NK-92 (cell line): ENCODE measurements at regions not wholly inside any gene's neighbourhood (a gene's known extent, or its start where the extent isn't known, plus 50 kb on each side); places are given as distances from the start of the nearest gene placed in this dataset.
"Not testable (repeated sequence)": the region's sequence is repeated elsewhere in the genome, so short reads cannot be mapped to it uniquely, and the experiment has no call there.

ENCODE experiments used
- DNase-seq: peaks from one replicate; lab custom pipeline; 2025; ENCODE audit not compliant: unreplicated experiment; lab: John Stamatoyannopoulos, UW

DNA sequence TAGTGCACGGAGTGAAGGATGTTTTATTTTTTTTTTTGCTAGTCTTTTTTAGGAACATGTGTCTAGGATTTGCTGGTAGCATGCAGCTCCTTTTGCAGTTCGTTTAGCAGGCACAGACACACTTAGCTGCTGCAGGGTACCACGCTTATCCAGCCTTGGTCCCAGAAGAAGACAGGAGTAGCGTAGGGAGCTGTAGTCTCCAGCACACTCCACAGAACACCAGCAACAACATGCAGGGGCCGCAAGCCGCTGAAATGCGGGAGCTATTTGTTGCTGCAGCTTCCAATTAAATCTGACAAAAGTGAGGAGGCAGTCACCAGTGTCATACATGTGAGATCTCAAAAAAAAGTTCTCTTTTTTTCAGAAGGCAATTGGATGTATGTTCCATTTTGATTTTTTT lies 486.2 kb upstream of the KLF6 start:
- DNase-seq, result no peak

DNA sequence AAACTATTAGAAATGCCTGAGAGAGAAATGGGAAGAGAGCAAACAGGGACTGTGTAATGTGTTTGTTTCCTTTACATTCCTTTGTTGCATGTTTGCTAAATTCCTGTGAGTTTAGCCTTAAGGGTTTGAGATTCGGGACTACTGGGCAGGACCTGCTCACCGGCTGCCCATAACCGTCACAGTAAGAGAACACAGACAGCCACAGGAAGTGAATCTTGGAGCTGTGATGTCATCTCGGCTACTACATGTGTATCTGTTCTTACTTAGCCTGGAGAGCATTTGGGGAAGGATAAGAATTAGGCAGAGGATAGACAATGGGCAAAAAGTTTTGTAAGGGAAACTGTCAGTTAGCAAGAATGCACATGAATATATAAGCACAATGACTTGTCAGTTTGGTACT lies 485.1 kb upstream of the KLF6 start:
- no peak for DNase-seq

DNA sequence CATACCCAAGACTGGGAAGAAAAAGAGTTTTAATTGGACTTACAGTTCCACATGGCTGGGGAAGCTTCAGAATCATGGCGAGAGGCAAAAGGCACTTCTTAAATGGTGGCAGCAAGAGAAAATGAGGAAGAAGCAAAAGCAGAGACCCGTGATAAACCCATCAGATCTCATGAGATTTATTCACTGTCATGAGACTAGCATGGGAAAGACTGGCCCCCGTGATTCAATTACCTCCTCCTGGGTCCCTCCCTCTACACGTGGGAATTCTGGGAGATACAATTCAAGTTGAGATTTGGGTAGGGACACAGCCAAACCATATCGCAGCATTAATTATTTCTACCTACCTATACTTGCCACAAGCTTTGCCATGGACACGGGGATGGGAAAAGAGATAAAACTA lies 483.5 kb upstream of the KLF6 start:
- DNase-seq, result not testable (repeated sequence)

DNA sequence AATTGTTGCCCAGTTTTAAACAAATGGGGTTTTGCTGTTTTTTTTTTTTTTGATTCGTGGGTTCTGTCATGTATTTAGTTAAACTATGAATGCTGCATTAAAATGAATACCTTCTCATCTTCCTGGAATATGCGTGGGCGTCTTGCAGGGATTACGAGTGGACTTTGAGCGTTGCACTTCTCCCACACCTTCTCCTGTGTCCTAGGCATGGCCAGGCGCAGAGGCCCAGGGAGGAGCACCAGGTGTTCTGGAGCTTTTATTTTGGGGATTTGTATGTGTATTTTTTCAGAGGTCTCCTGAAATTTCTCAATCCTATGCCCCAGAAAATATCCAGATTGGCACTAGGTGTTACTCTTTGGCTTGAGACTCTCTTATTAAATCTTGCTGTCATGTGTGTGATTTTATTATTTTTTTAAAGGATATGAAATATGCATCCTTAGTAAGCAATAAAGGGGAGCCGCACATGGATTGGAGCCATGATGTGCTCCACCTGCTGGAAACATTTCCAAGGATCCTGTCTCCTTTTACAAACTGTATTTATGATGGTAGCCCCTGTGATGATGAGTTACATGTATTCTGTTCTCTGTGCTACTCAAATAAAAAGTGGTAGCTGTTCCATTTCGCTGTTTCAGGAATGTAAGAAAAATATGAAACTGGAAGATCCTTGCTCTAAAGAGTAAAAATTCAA lies 482.2 kb upstream of the KLF6 start:
- no peak for DNase-seq

DNA sequence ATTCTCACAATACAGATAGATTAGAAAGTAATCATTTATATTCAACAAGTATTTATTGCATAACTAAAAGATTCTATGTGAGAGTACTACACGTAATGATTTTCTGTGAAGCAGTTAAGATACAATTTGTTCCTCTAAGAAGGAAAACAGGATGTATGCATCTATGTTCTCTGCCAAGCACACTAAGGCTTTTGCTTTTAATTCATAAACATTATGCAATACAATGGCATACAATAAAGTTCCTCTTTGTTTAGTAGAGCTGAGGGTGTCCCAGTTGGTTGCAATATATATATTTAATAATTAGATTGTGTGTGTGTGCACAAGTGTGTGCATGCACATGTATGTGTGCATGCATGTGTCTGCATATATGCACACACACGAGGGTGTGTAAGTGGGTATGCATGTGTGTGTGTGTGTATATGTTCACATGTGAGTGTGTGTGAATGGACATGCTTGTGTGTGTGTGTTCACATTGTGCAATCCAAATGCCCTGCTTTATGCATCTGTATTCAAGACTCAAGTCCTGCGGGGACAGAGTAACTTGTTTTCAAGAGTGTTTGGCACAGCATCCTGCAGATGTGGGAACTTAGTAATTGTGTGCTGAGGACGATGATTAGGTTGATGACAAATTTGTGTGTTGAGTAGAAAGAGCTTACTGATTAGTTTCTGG lies 481.5 kb upstream of the KLF6 start:
- no peak for DNase-seq

DNA sequence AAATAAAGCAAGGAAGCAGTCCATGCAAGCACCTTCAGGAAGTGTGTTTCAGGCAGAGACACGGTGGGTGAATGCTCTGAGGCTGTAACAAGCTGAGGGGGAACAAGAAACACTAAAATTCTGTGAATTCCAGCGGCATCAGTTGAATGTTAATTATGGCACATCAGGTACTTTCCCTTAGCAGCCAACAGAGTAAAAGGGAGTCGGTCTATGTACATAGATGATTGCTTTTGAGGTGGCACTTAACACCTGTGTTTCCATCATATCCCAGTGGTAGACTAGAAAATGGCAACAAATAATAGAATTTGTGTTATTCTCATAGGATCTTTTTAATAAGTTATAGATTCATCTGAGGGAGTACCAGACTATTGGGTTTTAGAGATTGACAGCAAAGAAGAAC lies 481.0 kb upstream of the KLF6 start:
- no peak for DNase-seq

DNA sequence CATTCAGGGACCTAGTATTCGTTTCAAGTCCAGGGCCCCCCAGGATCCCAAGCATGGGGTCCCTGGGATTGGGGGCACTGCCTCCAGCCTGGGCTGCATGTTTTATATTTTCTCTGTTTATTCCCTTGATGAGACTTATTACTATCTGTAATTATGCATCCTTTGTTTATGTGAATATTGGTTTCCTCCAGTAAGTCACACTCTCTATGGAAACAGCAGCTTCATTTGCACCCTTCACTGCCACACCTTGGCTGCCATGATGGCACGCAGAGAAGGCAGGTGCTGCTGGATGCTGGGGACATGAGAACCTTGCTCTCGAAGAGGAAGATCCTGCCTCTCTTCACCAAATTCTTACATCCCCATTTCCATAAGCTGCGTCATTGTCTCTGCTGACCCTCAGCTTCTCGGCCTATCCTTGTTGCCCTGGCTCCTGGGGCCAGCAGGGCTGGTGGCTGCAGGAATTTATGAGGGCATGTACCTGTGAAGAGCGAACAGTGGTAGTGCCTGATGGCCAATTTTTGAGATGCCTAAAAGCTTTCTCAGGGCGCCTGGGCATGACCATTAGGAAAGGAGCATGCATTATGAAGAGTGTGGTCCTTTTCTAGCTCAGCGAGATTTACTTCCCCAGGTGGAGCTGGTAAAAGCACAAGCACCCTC lies 479.3 kb upstream of the KLF6 start:
- no peak for DNase-seq

DNA sequence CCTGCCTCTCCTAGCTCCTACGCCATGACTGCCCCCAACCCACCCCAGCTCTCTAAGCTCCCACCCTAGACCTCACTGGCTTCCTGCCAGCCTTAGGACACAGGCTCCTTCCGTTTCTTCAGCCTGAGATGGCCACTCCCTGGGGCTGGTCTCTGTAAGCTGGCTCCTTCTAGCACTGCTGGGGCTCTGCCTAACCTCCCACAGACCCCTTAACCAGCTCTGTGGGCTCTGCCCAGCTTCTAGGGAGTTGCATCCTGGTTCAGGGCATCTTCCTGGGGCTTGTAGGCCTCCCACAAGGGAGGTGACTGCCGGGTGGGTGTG lies 478.6 kb upstream of the KLF6 start:
- no peak for DNase-seq

DNA sequence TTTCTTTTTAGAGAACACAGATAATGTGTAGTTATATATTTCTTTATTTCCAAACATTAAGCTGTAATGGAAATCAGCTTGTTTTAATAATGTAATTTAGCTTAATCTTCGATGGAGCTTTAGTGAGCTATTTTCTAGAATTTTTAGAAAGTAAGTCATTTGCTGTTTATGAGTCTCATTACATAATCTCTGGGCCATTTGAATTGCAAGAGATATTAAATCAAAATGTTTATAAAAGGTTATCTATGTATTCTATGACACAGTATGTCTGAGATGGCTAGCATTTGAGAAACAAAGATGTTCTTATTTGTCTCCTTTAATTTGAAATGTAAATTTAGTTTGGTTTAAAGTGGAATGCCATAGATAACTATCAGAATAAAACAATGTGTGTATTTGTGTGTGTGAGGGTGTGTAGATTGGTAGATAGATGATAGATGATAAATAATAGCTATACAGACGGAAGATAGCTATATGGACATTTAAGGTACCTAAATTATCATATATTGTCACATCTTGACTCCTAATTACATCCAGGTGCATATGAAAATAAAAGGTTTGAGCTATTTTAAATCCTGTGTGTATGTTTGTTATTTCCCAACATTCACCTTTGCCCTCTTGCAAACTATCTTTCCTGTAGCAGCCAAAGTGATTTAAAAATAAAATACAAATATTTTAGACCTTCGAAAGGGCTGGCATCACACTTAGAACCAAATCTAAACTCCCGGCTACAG lies 478.0 kb upstream of the KLF6 start:
- DNase-seq, result no peak

DNA sequence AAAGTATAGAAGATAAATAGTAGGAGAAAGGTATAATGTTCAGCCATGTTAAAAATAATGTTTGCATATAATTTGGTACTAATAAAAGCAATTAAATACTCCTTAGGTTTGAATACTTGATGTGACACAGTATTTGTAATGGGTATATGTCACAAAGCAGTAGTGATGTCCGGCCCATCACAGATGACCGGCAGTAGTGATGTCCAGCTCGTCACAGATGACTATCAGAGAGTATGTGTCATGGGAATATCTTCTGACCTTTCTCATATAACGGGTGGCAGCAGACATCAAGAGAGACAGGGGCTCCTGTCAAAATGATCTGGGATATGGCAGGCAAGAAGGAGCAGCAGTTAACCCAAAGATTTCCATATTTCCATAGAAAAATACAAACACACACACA lies 477.4 kb upstream of the KLF6 start:
- no peak for DNase-seq

DNA sequence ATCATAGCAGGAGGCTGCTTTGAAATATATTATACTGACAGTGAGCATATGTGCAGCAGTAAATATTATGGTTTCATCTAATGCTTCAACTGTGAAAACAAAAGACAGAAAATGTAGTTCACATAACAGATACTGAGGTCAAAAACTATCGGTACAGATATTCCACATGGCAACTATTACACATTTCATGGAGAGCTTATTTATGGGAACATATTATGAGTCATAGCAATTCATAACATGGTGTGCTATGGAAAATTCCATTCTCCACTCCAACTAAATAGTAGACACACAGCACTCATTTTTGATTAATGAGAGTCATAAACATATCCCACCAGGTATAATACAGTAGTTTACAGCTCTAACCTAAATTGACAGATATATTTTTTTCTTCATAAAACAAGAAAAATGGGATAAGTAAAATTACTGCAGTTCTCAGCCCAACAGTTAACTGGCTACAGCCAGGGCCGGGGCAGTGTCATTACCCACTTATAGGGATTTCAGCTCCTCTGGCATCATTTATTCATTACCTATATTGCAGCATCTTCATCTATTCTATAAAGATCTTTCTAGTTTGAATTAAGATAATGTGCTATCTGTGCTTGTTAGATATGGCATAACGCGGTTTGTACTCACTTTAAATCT lies 475.6 kb upstream of the KLF6 start:
- no peak for DNase-seq

DNA sequence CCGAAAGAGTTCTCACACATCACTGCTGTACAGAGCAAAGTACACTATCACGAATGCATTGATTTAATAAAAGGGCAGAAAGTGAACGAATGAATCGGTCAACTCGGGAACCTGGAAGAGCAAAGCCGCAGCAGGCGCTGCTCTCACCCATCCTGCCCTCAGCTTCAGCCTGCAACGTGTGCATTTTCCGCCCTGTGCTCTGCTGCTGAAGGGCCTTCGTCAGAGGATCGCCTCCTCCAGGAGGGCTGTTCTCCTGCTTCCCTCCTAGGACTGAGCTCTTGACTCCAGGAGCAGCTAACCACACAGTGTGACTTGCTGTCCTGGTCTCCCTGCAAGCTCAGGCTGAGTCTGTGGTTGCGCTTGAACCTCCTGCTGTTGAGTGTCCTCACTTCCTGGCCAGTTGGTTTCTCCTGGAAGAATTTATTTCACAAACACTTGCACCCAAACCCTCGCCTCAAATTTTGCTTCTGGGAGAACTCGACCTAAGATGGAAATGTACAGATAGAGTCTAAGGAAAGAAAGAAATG lies 473.0 kb upstream of the KLF6 start:
- DNase-seq, result no peak

DNA sequence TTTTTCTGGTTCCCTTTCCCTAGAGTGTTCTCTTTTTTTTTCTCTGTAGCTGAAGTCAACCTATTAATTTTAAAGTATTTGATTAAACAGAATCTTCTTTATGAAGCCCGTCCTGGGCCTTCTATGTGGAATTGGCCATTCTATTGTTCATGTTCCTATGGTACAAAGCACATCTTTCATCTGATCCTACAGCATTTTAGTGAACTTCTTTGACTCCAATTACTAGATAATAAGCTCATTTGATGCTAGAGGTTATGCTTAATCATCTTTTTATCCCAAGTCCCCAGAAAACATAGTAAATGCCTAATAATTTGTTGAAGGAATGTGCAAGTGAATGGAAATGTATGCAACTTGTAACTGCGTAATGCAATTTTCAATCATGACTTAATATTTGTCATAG lies 472.0 kb upstream of the KLF6 start:
- DNase-seq, result no peak

DNA sequence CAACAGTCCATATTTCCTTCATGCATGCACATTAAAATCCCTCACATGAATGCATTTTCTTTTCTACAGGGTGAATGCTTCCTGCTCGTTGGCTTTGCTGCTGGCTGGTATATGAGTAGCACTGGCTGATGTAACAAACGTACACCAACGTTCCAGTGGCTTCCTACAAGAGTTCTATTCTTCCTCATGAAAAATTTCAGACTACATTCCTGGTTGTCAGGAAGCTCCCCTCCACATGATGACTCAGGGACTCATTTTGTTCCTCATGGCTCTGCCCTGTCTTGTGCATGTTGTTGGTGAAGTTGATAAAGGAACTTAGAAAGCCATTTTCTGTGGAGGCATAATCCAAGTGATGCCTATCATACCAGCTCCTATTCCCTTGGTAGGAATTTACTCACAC lies 470.7 kb upstream of the KLF6 start:
- no peak for DNase-seq

DNA sequence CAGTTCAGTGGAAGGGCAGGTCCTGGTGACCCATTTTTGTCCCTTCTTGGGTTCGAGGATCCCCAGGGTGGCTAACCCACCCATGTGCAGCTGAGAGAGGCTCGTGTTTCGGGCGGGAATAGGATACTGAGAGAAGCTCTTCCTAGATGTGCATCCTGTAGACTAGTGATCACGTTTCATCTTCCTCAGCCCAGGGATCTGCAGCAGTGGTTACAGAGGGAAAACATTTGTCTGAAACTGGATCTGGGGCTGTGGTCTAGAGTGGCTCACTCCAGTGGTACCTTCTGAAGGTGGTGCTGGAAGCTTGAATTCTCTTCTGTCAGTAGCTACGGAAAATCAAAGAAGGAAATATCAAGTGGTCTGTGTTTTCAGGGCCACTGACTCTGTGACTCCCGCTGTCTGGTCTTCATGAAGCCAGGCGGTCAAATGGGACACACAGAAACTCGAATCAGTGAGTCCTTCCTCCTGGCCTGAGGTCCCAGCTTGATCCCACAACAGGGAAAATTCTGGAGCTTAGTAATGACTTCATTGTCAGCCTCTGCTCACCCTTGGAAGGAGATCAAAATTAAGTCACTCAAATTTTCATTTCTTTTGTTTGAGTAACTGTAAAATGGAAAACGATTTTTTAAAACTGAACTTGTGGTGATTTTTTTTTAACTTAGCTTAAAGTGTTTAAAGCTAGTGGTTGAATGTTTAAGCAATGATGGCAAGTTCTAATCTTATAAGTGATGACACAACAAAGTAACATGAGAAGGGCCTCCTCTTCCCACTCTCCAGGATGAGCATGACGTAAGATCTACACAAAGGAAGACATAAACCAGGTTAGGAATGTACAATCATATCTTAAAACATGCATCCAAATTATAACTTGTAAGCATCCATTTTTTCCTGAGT lies 469.3 kb upstream of the KLF6 start:
- no peak for DNase-seq

DNA sequence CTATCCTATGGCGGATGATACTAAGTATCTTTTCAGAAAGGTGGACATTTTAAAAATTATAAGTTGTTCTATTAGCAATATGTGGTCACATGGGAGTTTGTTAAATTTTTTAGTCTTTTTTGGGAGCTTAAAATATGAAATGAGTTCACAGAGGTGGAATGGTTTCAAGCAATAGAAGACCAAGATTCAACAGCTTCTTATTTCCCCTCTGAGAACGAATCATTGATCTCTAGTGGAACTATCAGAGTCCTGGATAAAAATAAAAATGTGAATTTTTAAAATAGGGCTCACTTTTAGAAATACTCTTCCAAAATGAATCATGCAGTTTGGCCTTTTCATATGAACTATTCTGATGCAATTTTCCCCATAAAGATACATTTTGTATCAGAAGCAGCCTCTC lies 467.7 kb upstream of the KLF6 start:
- DNase-seq, result no peak

DNA sequence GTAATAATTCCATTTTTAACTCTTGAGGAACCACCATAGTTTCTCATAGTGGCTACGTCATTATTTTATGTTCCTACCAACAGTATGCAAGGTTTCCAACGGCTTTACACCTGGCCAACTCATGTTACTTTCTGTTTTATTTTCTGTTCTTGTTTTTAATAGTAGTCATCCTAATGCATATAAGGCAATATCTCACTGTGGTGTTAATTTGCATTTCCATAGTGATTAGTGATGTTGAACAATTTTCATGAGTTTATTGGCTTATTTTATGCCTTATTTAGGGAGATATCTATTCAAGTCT lies 465.5 kb upstream of the KLF6 start:
- DNase-seq, result no peak

DNA sequence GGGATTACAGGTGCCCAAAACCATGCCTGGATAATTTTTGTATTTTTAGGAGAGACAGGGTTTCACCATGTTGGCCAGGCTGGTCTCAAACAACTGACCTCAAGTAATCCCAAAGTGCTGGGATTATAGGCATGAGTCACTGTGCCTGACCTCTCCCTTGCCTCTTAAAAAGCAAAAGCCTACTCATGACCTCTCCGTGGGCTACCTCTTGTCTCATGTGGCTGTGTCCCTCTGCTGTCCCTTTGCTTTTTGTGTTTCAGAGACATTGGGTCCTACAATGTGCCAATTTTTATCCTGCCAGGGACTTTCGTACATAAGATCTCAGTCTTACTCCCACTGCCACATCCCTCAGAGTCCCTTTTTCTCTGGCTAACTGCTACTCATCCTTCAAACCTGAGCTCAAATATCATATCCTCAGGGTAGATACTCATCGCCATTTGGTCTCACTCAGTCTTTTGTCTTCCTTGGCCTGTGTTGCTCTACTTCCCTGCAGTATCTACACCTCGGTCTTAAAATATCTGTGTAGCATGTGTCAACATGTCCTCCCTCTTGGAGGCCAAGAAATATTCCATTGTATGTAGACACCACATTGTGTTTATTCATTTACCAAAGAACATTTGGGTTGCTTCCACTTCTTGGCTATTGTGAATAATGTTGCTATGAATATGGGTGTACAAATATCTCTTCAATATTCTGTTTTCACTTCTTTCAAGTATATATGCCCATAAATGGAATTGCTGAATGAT lies 465.0 kb upstream of the KLF6 start:
- no peak for DNase-seq

DNA sequence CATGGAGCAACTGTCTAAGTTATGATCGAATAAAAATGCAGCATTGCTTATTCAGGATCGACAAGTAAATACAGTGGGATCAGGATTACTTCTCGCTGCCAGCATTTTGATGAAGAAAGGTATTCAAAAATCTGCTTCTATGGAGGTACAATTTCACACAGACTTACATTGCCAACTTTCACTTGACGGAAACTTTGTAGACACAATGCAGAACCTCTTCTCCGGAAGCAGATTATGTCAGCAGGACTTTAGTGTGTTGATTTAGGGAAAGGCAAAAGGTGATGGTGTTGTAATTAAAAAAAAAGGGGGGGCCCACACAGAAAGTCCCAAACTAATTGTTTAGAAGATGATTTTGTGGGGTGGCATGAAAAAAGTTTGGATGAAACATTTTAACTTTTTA lies 462.4 kb upstream of the KLF6 start:
- no peak for DNase-seq

DNA sequence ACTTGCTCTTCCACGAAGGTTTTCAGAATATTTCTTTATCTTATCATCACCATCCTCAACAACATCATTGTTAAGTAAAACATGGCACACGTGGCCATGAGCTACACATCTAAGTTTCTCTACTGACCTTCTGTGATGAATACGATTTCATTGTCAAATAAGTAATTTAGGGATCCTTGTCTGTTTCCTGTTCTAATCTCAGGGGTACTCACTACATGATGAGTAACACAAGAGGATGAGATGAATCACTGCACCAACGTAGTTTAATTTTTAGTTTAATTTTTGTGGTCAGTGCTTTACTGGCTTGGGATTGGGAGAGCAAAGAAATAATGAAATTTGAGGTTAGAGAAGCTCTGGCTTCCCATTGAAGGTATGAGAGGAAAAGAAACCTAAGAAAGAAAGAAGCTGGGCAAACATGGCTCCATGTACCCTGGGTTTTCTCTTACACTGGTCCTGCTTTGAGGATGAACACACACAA lies 461.9 kb upstream of the KLF6 start:
- DNase-seq, result no peak
